M059J (cell line): ENCODE measurements at regions not wholly inside any gene's neighbourhood (a gene's known extent, or its start where the extent isn't known, plus 50 kb on each side); places are given as distances from the start of the nearest gene placed in this dataset.
A peak's percentile ranks its signal among the peaks of the same experiment; 100 is the strongest.

Source experiments
- DNase-seq: peaks from one replicate; pipeline ENCODE4 v3.0.0-alpha.2; 2012; ENCODE audit warnings: low read depth

DNA sequence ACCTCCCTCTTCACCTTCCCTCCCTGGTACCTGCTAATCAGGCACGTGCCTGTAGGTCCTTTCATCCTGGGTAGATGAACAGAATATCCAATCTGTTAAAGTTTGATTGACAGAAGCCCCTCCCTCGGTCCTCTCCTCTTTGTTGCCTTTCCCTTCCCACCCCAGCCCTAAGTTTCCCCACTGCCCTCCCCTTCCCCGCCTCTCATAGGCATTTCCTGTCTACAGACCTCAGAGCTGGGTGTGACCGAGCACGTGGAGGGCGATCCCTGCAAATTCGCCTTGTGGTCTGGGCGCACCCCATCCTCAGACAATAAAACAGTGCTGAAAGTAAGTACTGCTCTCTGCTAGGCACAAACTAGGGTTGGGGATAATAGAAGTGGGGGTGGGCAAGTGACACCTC is 239.2 kb upstream of the UMPS start:
- DNase-seq, result no peak

- DNase-seq, result no peak
These were observed 238.4 kb upstream of the UMPS start for GRCh38 chr3:124491875-124492274.

DNA sequence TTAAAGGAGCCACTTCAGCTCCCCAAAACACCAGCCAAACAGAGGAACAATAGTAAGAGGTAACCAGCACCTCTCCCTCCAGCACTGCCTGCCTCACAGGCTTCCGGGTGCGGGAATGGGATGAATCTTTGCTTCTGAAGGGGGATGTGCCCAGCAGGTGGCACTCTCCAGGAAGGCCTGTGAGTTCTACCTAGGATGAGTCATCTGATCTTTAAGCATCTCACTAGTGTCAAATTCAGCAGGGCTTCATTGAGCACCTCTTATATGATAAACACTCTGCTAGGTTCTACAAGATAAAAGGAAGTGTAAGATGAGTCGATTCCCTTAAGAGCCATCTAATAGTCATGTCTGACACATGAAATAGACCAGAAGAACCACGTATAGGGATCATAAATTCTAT is 237.4 kb upstream of the UMPS start:
- peak; percentile 77 for DNase-seq

GRCh38 chr3:124496061-124496460 is 234.2 kb upstream of the UMPS start:
- no peak for DNase-seq

GRCh38 chr3:124497487-124497886 is 232.8 kb upstream of the UMPS start:
- DNase-seq, result no peak

- DNase-seq, result no peak
These were observed 231.4 kb upstream of the UMPS start for GRCh38 chr3:124498891-124499290.

DNA sequence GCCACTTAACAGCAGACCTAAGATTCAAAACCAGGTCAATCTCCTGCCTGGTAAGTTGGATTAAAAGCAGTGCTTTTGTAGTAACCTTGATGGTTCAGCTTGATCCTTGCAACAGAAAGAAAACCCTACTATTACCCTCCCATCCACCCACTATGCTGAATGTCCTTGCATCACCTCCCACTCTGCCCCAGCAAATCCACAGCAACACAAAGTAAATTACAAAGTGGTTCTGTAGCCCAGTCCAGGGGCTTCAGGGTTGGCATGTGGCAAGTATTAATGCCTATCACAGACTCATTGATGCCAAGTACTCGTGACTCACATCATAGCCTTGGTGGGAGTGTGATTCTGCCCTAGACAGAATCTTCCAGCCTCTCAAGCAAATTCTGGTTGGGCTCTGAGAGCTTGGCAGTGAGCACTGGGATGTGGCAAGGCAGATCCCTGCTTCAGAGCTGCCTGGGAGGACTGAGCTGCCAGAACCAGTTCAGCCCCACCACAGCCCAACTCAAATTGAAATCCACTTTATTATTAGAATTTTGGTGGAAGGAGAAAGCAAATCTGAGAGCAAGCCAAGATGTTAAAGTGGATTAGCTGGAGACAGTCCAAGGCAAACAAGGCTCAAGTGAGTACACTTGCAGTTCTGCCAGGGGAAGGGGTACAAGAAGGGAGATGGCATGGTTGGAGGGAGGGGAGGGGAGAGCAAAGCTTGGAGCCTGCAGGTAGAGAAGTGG is 225.8 kb upstream of the UMPS start:
- peak; percentile 82 for DNase-seq

GRCh38 chr3:124509884-124510283 is 220.4 kb upstream of the UMPS start:
- no peak for DNase-seq

DNA sequence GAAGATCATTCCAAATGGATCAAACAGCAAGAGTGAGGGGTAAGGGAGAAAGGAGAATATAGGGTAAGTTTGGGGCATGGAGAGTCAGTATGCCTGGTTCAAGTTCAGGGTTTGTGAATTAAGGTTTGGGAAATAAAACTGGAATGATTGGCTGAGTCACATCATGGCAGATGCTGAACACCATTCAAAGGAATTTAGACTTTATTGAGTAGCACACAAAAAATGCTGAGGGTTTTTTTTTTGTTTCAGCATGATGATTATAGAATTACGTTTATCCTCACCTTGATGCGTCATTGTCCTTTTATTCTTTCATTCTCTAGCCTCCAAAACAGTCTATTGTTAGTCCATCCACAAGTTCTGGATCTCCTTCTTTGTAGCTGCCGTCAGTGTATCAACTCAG is 220.0 kb upstream of the UMPS start:
- DNase-seq, result peak; percentile 76

DNA sequence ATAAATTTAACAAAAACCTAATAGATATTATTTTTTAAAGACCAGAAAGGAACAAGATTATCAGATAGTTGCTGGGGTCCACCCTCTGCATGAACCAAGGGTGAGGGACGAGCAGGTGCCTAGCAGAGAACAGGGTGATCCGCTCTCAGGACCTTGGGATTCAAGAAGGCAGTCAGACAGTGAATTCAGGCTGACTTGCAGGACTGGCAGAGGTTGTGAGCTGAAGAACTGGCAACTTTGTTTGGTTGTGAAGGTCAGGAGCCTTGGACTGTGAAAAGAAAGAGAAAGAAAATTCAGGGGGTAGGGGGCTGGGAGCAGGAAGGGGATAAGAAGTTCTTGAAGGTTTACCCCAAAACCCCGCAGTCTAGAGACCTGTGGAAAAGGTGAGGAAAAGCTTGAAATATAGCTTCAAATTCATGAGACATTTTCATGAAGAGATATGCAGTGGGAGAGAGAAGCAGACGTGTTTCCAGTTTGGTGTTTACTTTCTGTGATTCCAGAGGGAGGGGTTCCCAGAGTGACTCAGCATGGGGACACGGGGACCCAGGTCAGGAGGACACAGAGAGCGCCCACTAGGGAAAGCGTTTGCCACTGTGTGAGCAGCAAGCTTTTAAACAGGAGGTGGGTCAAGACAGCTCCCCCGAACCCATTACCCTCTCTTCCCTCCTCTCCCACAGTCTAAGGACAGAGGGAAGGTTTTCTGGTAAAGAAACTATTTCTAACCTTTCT is 217.2 kb upstream of the UMPS start:
- peak; percentile 35 for DNase-seq

DNA sequence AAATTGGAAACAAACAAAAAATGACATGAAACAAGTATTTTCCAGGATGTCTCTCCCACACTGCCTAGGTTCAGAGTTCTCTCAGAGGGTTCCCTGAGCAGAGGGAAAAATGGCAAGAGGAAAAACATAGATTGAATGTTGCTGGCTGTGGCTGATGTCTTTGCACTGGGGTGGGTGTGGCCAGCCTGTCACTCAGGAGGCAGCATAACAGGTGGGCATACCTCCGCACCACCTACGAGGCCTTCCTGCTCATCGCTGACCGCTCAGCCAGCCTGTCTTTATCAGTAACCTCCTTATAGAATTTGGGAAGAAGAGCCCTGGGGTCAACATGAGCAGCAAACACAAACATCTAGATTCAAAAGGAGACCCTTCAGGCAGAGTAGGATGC is 216.6 kb upstream of the UMPS start:
- DNase-seq, result no peak

- peak; percentile 38 for DNase-seq
These were observed 215.6 kb upstream of the UMPS start for GRCh38 chr3:124514683-124515082.

DNA sequence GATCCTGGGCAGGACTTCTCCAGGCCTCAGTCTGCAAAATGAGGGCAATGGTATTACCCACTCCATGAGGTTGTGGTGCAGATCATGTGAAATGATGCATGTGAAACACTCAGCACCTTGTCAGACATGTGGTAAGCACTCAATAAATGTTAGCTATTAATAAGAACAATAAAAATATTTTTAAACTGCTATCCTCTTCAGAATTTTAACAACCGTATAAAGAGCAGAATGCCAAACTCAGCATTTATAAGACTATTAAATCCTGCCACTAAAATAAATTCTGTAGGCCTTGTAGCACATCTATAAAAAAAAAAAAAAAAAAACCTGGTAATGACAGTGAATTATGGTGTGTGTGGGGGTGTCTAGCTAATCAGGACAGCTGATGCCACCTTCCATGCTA is 213.9 kb upstream of the UMPS start:
- no peak for DNase-seq

GRCh38 chr3:124517306-124517705 is 212.9 kb upstream of the UMPS start:
- DNase-seq, result no peak

GRCh38 chr3:124518350-124518749 is 211.9 kb upstream of the UMPS start:
- no peak for DNase-seq

- DNase-seq, result no peak
These were observed 210.6 kb upstream of the UMPS start for GRCh38 chr3:124519591-124520194.

DNA sequence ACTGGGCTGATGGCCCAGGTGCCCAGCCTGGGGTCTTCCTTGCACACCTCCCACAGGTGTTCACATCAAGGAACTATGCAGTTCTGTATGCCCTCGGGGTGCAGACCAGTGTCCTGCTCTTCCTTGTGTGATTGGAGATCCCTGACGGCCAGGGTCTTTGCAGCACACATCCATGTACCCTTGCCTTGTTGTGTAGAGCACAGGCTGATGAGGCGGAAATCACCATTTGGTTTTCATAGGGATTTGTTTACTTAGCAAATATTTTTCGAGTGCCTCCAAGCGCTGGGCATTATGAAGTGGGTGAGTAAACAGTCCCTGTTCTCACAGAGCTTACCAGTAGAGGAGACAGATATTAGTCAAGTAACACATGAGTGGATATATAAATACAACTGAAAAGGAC is 209.3 kb upstream of the UMPS start:
- peak; percentile 50 for DNase-seq

GRCh38 chr3:124522082-124522625 is 208.1 kb upstream of the UMPS start:
- no peak for DNase-seq

DNA sequence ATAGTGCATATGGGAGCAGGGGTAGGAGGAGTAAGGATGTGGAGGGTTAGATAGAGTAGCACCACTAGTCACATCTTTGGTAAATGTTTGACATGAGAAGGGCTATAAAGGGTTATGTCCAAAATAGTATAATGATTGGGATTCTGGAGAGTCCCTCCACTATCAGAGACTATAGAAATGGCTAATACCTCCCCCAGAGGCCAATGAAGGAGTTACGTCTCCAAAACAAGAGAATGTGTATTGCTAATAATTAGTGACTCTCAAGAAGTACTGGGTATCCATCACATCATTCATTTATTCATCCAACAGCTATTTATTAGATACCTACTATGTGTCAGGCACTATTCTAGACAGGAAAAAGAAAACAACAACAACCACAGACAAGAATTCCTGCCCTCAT is 203.7 kb upstream of the UMPS start:
- no peak for DNase-seq

DNA sequence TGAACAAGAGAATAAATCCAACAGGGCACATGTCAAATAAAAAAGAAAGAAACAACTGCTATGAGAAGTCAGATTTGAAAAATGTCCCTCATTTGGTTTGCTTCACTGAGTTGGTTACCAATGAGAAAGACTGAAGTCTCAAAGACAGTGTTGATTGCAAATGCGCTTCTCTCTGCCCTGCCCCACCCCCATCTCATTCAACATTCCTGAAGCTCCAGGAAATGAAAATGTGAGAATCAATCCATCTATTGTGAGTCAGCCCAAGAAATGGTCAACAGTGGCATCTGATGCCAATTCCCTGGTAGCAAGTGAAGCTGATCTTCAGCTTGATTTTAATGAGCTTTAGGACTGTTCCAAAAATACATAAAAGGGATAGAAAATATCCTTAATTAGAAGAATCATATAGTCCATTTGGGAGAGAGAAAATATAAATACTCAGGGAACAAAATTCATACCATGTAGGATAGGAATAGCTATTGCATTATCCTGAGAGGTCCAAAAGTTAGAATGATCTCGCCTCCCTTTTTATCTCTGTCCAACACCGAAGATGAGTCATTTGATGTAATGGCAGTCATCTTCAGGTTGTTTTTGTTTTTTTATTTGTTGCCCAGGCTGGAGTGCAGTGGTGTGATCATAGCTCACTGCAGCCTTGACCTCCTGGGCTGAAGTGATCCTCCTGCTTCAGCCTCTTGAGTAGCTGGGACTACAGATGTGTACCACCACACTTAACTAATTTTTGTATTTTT is 200.3 kb upstream of the UMPS start:
- peak; percentile 67 for DNase-seq

DNA sequence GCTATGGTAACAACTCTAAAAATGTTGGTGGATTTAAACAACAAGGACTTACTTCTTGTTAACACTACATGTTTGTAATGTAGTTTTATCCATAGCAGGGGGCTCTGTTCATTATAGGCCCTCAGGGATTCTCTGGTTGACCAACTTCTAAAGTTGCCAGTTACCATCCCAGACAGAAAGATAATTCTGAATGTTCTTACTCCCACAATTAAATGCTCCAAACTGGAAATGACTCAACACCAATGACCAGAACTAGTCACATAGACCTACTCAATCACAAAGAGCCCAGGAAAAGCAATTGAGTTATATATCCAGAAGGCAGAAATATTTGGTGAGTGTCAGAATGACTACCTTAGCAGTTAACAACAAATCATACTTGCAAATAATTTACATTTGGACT is 199.3 kb upstream of the UMPS start:
- peak; percentile 35 for DNase-seq

GRCh38 chr3:124532071-124532470 is 198.2 kb upstream of the UMPS start:
- peak; percentile 23 for DNase-seq
